ENCODE measurements at regions not wholly inside any gene's neighbourhood (a gene's known extent, or its start where the extent isn't known, plus 50 kb on each side); places are given as distances from the start of the nearest gene placed in this dataset.

- TF ChIP-seq, protein P1, sequence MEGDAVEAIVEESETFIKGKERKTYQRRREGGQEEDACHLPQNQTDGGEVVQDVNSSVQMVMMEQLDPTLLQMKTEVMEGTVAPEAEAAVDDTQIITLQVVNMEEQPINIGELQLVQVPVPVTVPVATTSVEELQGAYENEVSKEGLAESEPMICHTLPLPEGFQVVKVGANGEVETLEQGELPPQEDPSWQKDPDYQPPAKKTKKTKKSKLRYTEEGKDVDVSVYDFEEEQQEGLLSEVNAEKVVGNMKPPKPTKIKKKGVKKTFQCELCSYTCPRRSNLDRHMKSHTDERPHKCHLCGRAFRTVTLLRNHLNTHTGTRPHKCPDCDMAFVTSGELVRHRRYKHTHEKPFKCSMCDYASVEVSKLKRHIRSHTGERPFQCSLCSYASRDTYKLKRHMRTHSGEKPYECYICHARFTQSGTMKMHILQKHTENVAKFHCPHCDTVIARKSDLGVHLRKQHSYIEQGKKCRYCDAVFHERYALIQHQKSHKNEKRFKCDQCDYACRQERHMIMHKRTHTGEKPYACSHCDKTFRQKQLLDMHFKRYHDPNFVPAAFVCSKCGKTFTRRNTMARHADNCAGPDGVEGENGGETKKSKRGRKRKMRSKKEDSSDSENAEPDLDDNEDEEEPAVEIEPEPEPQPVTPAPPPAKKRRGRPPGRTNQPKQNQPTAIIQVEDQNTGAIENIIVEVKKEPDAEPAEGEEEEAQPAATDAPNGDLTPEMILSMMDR (IDR thresholded peaks at IDR 0.05; ENCODE audit: poor library complexity), result no peak
- no peak for TF ChIP-seq EZH2phosphoT487 (IDR thresholded peaks at IDR 0.05; ENCODE audit: low read depth, severe bottlenecking, unreplicated experiment)
These were observed 948.6 kb upstream of the CHAC2 start for GRCh38 chr2:52818958-52819357.
